Myocyte (in vitro differentiated cells): ENCODE measurements at regions not wholly inside any gene's neighbourhood (a gene's known extent, or its start where the extent isn't known, plus 50 kb on each side); places are given as distances from the start of the nearest gene placed in this dataset.
A peak's percentile ranks its signal among the peaks of the same experiment; 100 is the strongest.
"Not testable (repeated sequence)": the region's sequence is repeated elsewhere in the genome, so short reads cannot be mapped to it uniquely, and the experiment has no call there.

Experiments
- DNase-seq: peaks from one replicate; pipeline ENCODE4 v3.0.0-alpha.2; 2012; ENCODE audit warnings: low read depth

- not testable (repeated sequence) for DNase-seq
These were observed 53.3 kb upstream of the ARL4D start for GRCh38 chr17:43345515-43345914.

- DNase-seq, result no peak
These were observed 54.1 kb upstream of the ARL4D start for GRCh38 chr17:43344685-43345084.

- DNase-seq, result no peak
These were observed 56.3 kb upstream of the ARL4D start for GRCh38 chr17:43342589-43342890.

- peak; percentile 47 for DNase-seq
These were observed 56.8 kb upstream of the ARL4D start for GRCh38 chr17:43341715-43342588.

- peak; percentile 84 for DNase-seq
These were observed 59.8 kb upstream of the ARL4D start for GRCh38 chr17:43338886-43339516.

GRCh38 chr17:43337684-43338428 lies 60.9 kb upstream of the ARL4D start:
- DNase-seq, result no peak

GRCh38 chr17:43334738-43335402 lies 63.9 kb upstream of the ARL4D start:
- DNase-seq, result no peak

GRCh38 chr17:43333433-43333943 lies 65.3 kb upstream of the ARL4D start:
- DNase-seq, result no peak

- DNase-seq, result no peak
These were observed 66.6 kb upstream of the ARL4D start for GRCh38 chr17:43332230-43332629.

- no peak for DNase-seq
These were observed 67.7 kb upstream of the ARL4D start for GRCh38 chr17:43330876-43331639.

- no peak for DNase-seq
These were observed 69.6 kb upstream of the ARL4D start for GRCh38 chr17:43329183-43329582.

- no peak for DNase-seq
These were observed 70.1 kb upstream of the ARL4D start for GRCh38 chr17:43328650-43329049.

GRCh38 chr17:43327834-43328420 lies 70.9 kb upstream of the ARL4D start:
- DNase-seq, result no peak

GRCh38 chr17:43327421-43327820 lies 71.4 kb upstream of the ARL4D start:
- DNase-seq, result no peak

GRCh38 chr17:43326490-43327275 lies 72.1 kb upstream of the ARL4D start:
- no peak for DNase-seq

GRCh38 chr17:43324205-43324893 lies 74.4 kb upstream of the ARL4D start:
- no peak for DNase-seq

GRCh38 chr17:43319293-43320124 lies 79.3 kb upstream of the ARL4D start:
- no peak for DNase-seq
